LNCaP clone FGC (cell line): ENCODE measurements at regions not wholly inside any gene's neighbourhood (a gene's known extent, or its start where the extent isn't known, plus 50 kb on each side); places are given as distances from the start of the nearest gene placed in this dataset.

Experiments
- DNase-seq: peaks from one replicate; pipeline ENCODE4 v3.0.0-alpha.2; 2011; ENCODE audit warnings: low read depth
- H3K4me3 ChIP-seq: 2 replicates; pipeline ENCODE4 v1.5.1; 2011; ENCODE audit warnings: mild to moderate bottlenecking, low read depth, low read length, control low read depth
- TF ChIP-seq, protein P1 (sequence below): IDR thresholded peaks from 2 replicates; pipeline ENCODE4 v1.5.1; 2012; ENCODE audit warnings: mild to moderate bottlenecking; ENCODE audit not compliant: control insufficient read depth, insufficient read depth; ENCODE audit errors: extremely low read depth

DNA sequence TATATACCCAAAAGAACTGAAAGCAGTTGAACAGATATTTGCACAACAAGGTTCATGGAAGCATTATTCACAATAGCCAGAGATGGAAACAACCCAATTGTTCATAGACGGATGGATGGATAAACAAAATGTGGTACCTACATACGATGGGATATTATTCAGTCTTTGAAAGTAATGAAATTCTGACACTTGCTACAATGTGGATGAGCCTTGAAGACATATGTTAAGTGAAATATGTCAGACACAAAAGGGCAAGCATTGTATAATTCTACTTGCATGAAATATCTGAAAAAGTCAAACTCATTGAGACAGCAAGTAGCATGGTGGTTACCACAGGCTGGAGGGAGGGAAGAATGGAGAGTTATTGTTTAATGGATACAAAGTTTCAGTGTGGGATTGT lies 696.1 kb downstream of the MATN1 start:
- DNase-seq: no peak
- no peak overlapping the region for H3K4me3 ChIP-seq
- TF ChIP-seq, protein P1, sequence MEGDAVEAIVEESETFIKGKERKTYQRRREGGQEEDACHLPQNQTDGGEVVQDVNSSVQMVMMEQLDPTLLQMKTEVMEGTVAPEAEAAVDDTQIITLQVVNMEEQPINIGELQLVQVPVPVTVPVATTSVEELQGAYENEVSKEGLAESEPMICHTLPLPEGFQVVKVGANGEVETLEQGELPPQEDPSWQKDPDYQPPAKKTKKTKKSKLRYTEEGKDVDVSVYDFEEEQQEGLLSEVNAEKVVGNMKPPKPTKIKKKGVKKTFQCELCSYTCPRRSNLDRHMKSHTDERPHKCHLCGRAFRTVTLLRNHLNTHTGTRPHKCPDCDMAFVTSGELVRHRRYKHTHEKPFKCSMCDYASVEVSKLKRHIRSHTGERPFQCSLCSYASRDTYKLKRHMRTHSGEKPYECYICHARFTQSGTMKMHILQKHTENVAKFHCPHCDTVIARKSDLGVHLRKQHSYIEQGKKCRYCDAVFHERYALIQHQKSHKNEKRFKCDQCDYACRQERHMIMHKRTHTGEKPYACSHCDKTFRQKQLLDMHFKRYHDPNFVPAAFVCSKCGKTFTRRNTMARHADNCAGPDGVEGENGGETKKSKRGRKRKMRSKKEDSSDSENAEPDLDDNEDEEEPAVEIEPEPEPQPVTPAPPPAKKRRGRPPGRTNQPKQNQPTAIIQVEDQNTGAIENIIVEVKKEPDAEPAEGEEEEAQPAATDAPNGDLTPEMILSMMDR: no peak

- no peak for DNase-seq
- H3K4me3 ChIP-seq: no peak overlapping the region
- TF ChIP-seq, protein P1: no peak
Observed at GRCh38 chr1:30024411-30025195, 698.8 kb downstream of the MATN1 start.

DNA sequence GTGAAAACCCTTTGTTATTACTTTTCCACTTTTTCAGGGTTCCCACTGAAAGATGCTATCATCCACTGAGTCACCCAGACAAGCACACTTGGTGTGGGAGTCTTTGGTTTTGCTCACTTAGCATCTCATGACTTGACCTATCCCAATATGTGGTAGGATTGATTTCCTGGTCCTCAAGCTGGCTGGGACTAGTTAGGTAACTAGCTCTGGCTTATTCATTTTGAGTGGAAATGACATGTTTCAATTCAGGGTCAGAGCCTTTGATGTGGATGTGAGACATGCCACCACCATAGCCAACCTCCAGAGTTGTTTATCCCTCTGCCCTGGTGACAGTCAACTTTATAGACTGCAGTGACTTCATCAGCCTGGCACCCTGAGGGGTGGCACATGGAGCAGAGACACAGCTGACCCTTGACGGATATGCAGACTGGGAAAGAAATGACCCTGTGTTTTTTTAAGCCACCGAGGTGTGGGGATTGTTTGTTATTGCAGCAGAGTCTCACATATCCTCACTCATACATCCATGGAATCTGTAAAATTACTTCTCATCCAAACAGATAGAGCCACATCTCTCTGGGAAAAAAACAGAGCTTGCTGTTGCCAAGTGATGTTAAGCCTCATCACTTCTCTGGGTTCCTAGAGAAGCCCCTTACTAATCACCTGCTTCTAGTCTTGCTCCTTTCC lies 699.9 kb downstream of the MATN1 start:
- H3K4me3 ChIP-seq: no peak overlapping the region
- TF ChIP-seq, protein P1: no peak
- no peak for DNase-seq

- TF ChIP-seq, protein P1: no peak
- no peak overlapping the region for H3K4me3 ChIP-seq
- no peak for DNase-seq
Observed at GRCh38 chr1:30014031-30014430, 709.4 kb downstream of the MATN1 start.

- TF ChIP-seq, protein P1: no peak
- DNase-seq: no peak
- no peak overlapping the region for H3K4me3 ChIP-seq
Observed at GRCh38 chr1:30012455-30013440, 710.6 kb downstream of the MATN1 start.

- no peak overlapping the region for H3K4me3 ChIP-seq
- DNase-seq: no peak
- TF ChIP-seq, protein P1: no peak
Observed at GRCh38 chr1:30011970-30012369, 711.4 kb downstream of the MATN1 start.
